Stimulated activated memory B cell treated with anti-CD40 and anti-IgM and Interleukin-4, amounts not matched to agents 10 μg/mL and 1 μg/mL and 100 μg/mL, for 72 hours (primary cell): ENCODE measurements at regions not wholly inside any gene's neighbourhood (a gene's known extent, or its start where the extent isn't known, plus 50 kb on each side); places are given as distances from the start of the nearest gene placed in this dataset.

Experiments used
- ATAC-seq: fragments of 150-1000 bp; cut with Tn5 transposase; 2 replicates; pipeline ENCODE4 v1.10.0; 2021
- H3K27ac Mint-ChIP-seq: one replicate; pipeline ENCODE4 v1.8.0; 2022; ENCODE audit warnings: mild to moderate bottlenecking, mixed read lengths
- H3K27me3 Mint-ChIP-seq: one replicate; pipeline ENCODE4 v1.8.0; 2022; ENCODE audit warnings: mixed read lengths
- H3K36me3 Mint-ChIP-seq: one replicate; pipeline ENCODE4 v1.8.0; 2022; ENCODE audit warnings: mixed read lengths
- H3K4me1 Mint-ChIP-seq: one replicate; pipeline ENCODE4 v1.8.0; 2022; ENCODE audit warnings: mixed read lengths
- H3K4me3 Mint-ChIP-seq: one replicate; pipeline ENCODE4 v1.8.0; 2022; ENCODE audit warnings: mild to moderate bottlenecking, moderate library complexity, mixed read lengths
- H3K9me3 Mint-ChIP-seq: one replicate; pipeline ENCODE4 v1.8.0; 2022; ENCODE audit warnings: mixed read lengths

- ATAC-seq = no peak
- H3K4me3 Mint-ChIP-seq = no peak overlapping the region
- H3K4me1 Mint-ChIP-seq = no peaks in the 10 kb centered on the region
- no peak overlapping the region for H3K27ac Mint-ChIP-seq
- peaks cover 6% of the 10 kb centered on the region for H3K9me3 Mint-ChIP-seq
- H3K27me3 Mint-ChIP-seq = no peaks in the 10 kb centered on the region
- H3K36me3 Mint-ChIP-seq = no peaks in the 10 kb centered on the region
These were observed 1781.7 kb upstream of the PCDH10 start for GRCh38 chr4:131367441-131367840.

GRCh38 chr4:131370846-131371245 is 1778.2 kb upstream of the PCDH10 start:
- Mint-ChIP-seq H3K9me3 (peaks cover 6% of the 10 kb centered on the region), H3K4me1 (no peaks in the 10 kb centered on the region), H3K36me3 (no peaks in the 10 kb centered on the region), H3K27ac (no peak overlapping the region), H3K27me3 (no peaks in the 10 kb centered on the region), H3K4me3 (no peak overlapping the region)
- no peak for ATAC-seq

GRCh38 chr4:131381055-131381454 is 1768.0 kb upstream of the PCDH10 start:
- no peak overlapping the region for H3K27ac Mint-ChIP-seq
- no peaks in the 10 kb centered on the region for H3K27me3 Mint-ChIP-seq
- H3K36me3 Mint-ChIP-seq = no peaks in the 10 kb centered on the region
- H3K4me1 Mint-ChIP-seq = no peaks in the 10 kb centered on the region
- H3K9me3 Mint-ChIP-seq = peaks cover 4% of the 10 kb centered on the region
- no peak for ATAC-seq
- H3K4me3 Mint-ChIP-seq = no peak overlapping the region

- Mint-ChIP-seq H3K4me3 (no peak overlapping the region), H3K4me1 (no peaks in the 10 kb centered on the region), H3K9me3 (peaks cover 6% of the 10 kb centered on the region)
These were observed 1766.3 kb upstream of the PCDH10 start for GRCh38 chr4:131382839-131383238.

GRCh38 chr4:131388277-131388676 is 1760.8 kb upstream of the PCDH10 start:
- no peaks in the 10 kb centered on the region for H3K4me1 Mint-ChIP-seq

More at GRCh38 chr4:131382839-131383238, 1766.3 kb upstream of the PCDH10 start:
- no peaks in the 10 kb centered on the region for H3K27me3 Mint-ChIP-seq
- H3K36me3 Mint-ChIP-seq = no peaks in the 10 kb centered on the region
- no peak overlapping the region for H3K27ac Mint-ChIP-seq
- no peak for ATAC-seq

GRCh38 chr4:131408102-131408501 is 1741.0 kb upstream of the PCDH10 start:
- no peaks in the 10 kb centered on the region for H3K4me1 Mint-ChIP-seq
- no peaks in the 10 kb centered on the region for H3K9me3 Mint-ChIP-seq
- H3K4me3 Mint-ChIP-seq = no peak overlapping the region
- no peak overlapping the region for H3K27ac Mint-ChIP-seq
- no peak for ATAC-seq
- no peaks in the 10 kb centered on the region for H3K36me3 Mint-ChIP-seq
- no peaks in the 10 kb centered on the region for H3K27me3 Mint-ChIP-seq

More at GRCh38 chr4:131388277-131388676, 1760.8 kb upstream of the PCDH10 start:
- H3K36me3 Mint-ChIP-seq = no peaks in the 10 kb centered on the region
- peaks cover 5% of the 10 kb centered on the region for H3K9me3 Mint-ChIP-seq
- no peak overlapping the region for H3K4me3 Mint-ChIP-seq
- H3K27me3 Mint-ChIP-seq = no peaks in the 10 kb centered on the region
- ATAC-seq = no peak
- H3K27ac Mint-ChIP-seq = no peak overlapping the region

GRCh38 chr4:131411393-131411792 is 1737.7 kb upstream of the PCDH10 start:
- H3K27me3 Mint-ChIP-seq = no peaks in the 10 kb centered on the region
- no peaks in the 10 kb centered on the region for H3K9me3 Mint-ChIP-seq
- no peak for ATAC-seq
- H3K4me3 Mint-ChIP-seq = no peak overlapping the region
- H3K36me3 Mint-ChIP-seq = no peaks in the 10 kb centered on the region
- no peaks in the 10 kb centered on the region for H3K4me1 Mint-ChIP-seq
- H3K27ac Mint-ChIP-seq = no peak overlapping the region

- Mint-ChIP-seq H3K27ac (no peak overlapping the region), H3K4me3 (no peak overlapping the region), H3K4me1 (no peaks in the 10 kb centered on the region), H3K36me3 (no peaks in the 10 kb centered on the region), H3K9me3 (no peaks in the 10 kb centered on the region), H3K27me3 (no peaks in the 10 kb centered on the region)
- no peak for ATAC-seq
These were observed 1729.9 kb upstream of the PCDH10 start for GRCh38 chr4:131419147-131419546.

GRCh38 chr4:131426023-131426758 is 1722.9 kb upstream of the PCDH10 start:
- no peaks in the 10 kb centered on the region for H3K4me1 Mint-ChIP-seq

GRCh38 chr4:131427000-131427399 is 1722.1 kb upstream of the PCDH10 start:
- no peak for ATAC-seq
- H3K27me3 Mint-ChIP-seq = no peaks in the 10 kb centered on the region
- H3K9me3 Mint-ChIP-seq = peaks cover 9% of the 10 kb centered on the region
- no peak overlapping the region for H3K27ac Mint-ChIP-seq
- H3K4me1 Mint-ChIP-seq = no peaks in the 10 kb centered on the region
- H3K4me3 Mint-ChIP-seq = no peak overlapping the region
- H3K36me3 Mint-ChIP-seq = no peaks in the 10 kb centered on the region

More at GRCh38 chr4:131426023-131426758, 1722.9 kb upstream of the PCDH10 start:
- Mint-ChIP-seq H3K27ac (no peak overlapping the region), H3K4me3 (no peak overlapping the region), H3K36me3 (no peaks in the 10 kb centered on the region), H3K27me3 (no peaks in the 10 kb centered on the region), H3K9me3 (peaks cover 9% of the 10 kb centered on the region)
- ATAC-seq = peak; percentile 39

- Mint-ChIP-seq H3K36me3 (no peaks in the 10 kb centered on the region), H3K4me1 (no peaks in the 10 kb centered on the region), H3K27me3 (no peaks in the 10 kb centered on the region), H3K27ac (no peak overlapping the region), H3K4me3 (no peak overlapping the region), H3K9me3 (peaks cover 12% of the 10 kb centered on the region)
- ATAC-seq = no peak
These were observed 1718.8 kb upstream of the PCDH10 start for GRCh38 chr4:131430302-131430701.

GRCh38 chr4:131441004-131441688 is 1707.9 kb upstream of the PCDH10 start:
- no peaks in the 10 kb centered on the region for H3K27me3 Mint-ChIP-seq
- H3K36me3 Mint-ChIP-seq = no peaks in the 10 kb centered on the region
- H3K4me1 Mint-ChIP-seq = no peaks in the 10 kb centered on the region
- H3K9me3 Mint-ChIP-seq = peaks cover 3% of the 10 kb centered on the region
- ATAC-seq = peak; percentile 36
- no peak overlapping the region for H3K27ac Mint-ChIP-seq
- H3K4me3 Mint-ChIP-seq = no peak overlapping the region

- ATAC-seq = no peak
- H3K9me3 Mint-ChIP-seq = no peaks in the 10 kb centered on the region
- no peaks in the 10 kb centered on the region for H3K4me1 Mint-ChIP-seq
- H3K27ac Mint-ChIP-seq = no peak overlapping the region
- no peaks in the 10 kb centered on the region for H3K27me3 Mint-ChIP-seq
- no peak overlapping the region for H3K4me3 Mint-ChIP-seq
- H3K36me3 Mint-ChIP-seq = no peaks in the 10 kb centered on the region
These were observed 1701.2 kb upstream of the PCDH10 start for GRCh38 chr4:131447883-131448282.

GRCh38 chr4:131450572-131451209 is 1698.4 kb upstream of the PCDH10 start:
- no peak overlapping the region for H3K27ac Mint-ChIP-seq
- H3K27me3 Mint-ChIP-seq = no peaks in the 10 kb centered on the region
- H3K4me1 Mint-ChIP-seq = no peaks in the 10 kb centered on the region
- no peak for ATAC-seq
- H3K9me3 Mint-ChIP-seq = no peaks in the 10 kb centered on the region
- H3K4me3 Mint-ChIP-seq = no peak overlapping the region
- H3K36me3 Mint-ChIP-seq = no peaks in the 10 kb centered on the region

- no peaks in the 10 kb centered on the region for H3K27me3 Mint-ChIP-seq
- ATAC-seq = peak; percentile 48
- H3K36me3 Mint-ChIP-seq = no peaks in the 10 kb centered on the region
- H3K4me3 Mint-ChIP-seq = no peak overlapping the region
- no peak overlapping the region for H3K27ac Mint-ChIP-seq
- H3K9me3 Mint-ChIP-seq = peaks cover 10% of the 10 kb centered on the region
- no peaks in the 10 kb centered on the region for H3K4me1 Mint-ChIP-seq
These were observed 1689.5 kb upstream of the PCDH10 start for GRCh38 chr4:131459430-131460101.
